Bronchial epithelial cell (primary cell): ENCODE measurements at regions not wholly inside any gene's neighbourhood (a gene's known extent, or its start where the extent isn't known, plus 50 kb on each side); places are given as distances from the start of the nearest gene placed in this dataset.
A peak's percentile ranks its signal among the peaks of the same experiment; 100 is the strongest.
"Not testable (repeated sequence)": the region's sequence is repeated elsewhere in the genome, so short reads cannot be mapped to it uniquely, and the experiment has no call there.

Experiments used
- DNase-seq: peaks from one replicate; pipeline ENCODE4 v3.0.0-alpha.2; 2010; ENCODE audit warnings: low read depth
- FAIRE-seq: peaks from 2 replicates; lab custom pipeline; 2011; peaks lifted over from hg19 to GRCh38; lab: Jason Lieb, UNC
- H3K27me3 ChIP-seq: 2 replicates; pipeline ENCODE4 v1.5.1; 2011; ENCODE audit warnings: low read length; ENCODE audit not compliant: control insufficient read depth, insufficient read depth
- H3K36me3 ChIP-seq: 2 replicates; pipeline ENCODE4 v1.5.1; 2011; ENCODE audit warnings: low read length; ENCODE audit not compliant: control insufficient read depth, insufficient read depth
- H3K4me3 ChIP-seq: 2 replicates; pipeline ENCODE4 v1.5.1; 2011; ENCODE audit warnings: mild to moderate bottlenecking, low read depth, low read length, control low read depth
- TF ChIP-seq, protein P1 (sequence below): IDR thresholded peaks from 2 replicates; pipeline ENCODE4 v1.5.1; 2011; ENCODE audit warnings: mild to moderate bottlenecking, moderate library complexity, low read length, control low read depth, inconsistent platforms; ENCODE audit not compliant: insufficient read depth, severe bottlenecking

DNA sequence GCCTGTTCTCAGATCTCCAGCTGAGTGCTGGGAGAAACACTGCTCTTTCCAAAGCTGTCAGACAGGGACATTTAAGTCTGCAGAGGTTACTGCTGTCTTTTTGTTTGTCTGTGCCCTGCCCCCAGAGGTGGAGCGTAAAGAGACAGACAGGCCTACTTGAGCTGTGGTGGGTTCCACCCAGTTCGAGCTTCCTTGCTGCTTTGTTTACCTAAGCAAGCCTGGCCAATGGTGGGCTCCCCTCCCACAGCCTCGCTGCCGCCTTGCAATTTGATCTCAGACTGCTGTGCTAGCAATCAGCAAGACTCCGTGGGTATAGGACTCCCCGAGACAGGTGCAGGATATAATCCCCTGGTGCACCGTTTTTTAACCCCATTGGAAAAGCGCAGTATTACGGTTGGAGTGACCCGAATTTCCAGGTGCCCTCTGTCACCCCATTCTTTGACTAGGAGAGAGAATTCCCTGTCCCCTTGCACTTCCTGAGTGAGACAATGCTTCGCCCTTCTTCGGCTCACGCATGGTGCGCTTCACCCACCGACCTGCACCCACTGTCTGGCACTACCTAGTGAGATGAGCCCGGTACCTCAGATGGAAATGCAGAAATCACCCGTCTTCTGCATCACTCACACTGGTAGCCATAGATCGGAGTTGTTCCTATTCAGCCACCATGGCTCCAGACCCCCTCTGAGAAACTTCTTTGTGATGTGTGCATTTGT lies 650.3 kb upstream of the ALG10B start:
- Histone ChIP-seq H3K4me3 (no peak overlapping the region), H3K36me3 (no peaks in the 10 kb centered on the region), H3K27me3 (no peaks in the 10 kb centered on the region)
- FAIRE-seq (no peak), DNase-seq (no peak)
- TF ChIP-seq, protein P1, sequence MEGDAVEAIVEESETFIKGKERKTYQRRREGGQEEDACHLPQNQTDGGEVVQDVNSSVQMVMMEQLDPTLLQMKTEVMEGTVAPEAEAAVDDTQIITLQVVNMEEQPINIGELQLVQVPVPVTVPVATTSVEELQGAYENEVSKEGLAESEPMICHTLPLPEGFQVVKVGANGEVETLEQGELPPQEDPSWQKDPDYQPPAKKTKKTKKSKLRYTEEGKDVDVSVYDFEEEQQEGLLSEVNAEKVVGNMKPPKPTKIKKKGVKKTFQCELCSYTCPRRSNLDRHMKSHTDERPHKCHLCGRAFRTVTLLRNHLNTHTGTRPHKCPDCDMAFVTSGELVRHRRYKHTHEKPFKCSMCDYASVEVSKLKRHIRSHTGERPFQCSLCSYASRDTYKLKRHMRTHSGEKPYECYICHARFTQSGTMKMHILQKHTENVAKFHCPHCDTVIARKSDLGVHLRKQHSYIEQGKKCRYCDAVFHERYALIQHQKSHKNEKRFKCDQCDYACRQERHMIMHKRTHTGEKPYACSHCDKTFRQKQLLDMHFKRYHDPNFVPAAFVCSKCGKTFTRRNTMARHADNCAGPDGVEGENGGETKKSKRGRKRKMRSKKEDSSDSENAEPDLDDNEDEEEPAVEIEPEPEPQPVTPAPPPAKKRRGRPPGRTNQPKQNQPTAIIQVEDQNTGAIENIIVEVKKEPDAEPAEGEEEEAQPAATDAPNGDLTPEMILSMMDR = no peak

DNA sequence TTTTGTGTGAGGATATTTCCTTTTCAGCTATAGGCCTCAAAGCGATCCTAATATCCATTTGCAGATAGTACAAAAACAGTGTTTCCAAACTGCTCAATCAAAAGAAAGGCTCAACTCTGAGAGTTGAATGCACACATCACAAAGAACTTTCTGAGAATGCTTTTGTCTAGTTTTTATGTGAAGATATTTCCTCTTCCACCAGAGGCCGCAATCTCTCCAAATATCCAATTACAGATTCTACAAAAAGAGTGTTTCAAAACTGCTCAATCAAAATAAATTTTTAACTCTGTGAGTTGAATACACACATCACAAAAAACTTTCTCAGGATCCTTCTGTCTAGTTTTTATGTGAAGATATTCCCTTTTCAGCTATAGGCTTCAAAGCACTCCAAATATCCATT lies 648.0 kb upstream of the ALG10B start:
- FAIRE-seq, H3K4me3 ChIP-seq, DNase-seq, H3K27me3 ChIP-seq, H3K36me3 ChIP-seq: not testable (repeated sequence)

DNA sequence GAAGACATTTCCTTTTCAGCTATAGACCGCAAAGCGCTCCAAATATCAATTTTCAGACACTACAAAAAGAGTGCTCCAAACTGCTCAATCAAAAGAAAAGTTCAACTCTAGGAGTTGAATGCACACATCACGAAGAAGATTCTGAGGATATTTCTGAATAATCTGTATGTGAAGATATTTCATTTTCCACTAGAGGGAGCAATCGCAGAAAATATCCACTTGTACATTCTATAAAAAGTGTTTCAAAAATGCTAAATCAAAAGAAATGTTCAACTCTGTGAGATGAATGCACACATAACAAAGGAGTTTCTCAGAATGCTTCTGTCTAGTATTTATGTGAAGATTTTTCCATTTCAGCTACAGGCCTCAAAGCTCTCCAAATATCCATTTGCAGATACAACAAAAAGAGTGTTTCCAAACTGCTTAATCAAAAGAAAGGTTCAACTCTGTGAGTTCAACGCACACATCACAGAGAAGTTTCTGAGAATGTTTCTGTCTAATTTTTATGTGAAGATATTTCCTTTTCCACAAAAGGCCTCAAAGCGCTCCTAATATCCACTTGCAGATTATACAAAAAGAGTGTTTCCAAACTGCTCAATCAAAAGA lies 643.8 kb upstream of the ALG10B start:
- no peak overlapping the region for H3K4me3 ChIP-seq
- FAIRE-seq (no peak), DNase-seq (peak; percentile 10)
- no peaks in the 10 kb centered on the region for H3K27me3 ChIP-seq
- H3K36me3 ChIP-seq = no peaks in the 10 kb centered on the region
- TF ChIP-seq, protein P1 = peak; percentile 10

DNA sequence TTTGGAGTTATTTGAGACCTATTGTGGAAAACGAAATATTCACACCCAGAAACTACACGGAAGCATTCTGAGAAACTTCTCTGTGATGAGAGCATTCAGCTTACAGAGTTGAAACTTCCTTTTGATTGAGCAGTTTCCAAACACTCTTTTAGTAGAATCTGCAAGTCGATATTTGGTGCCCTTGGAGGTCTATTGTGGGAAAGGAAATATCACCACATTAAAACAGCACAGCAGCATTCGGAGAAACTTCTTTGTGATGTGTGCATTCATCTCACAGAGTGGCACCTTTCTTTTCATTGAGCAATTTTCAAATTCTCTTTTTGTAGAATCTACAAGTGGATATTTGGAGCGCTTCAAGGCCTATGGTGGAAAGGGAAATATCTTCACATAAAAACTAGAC lies 595.7 kb upstream of the ALG10B start:
- Histone ChIP-seq H3K27me3 (no peaks in the 10 kb centered on the region), H3K36me3 (no peaks in the 10 kb centered on the region), H3K4me3 (no peak overlapping the region)
- DNase-seq = no peak
- no peak for FAIRE-seq
- TF ChIP-seq, protein P1 = no peak

DNA sequence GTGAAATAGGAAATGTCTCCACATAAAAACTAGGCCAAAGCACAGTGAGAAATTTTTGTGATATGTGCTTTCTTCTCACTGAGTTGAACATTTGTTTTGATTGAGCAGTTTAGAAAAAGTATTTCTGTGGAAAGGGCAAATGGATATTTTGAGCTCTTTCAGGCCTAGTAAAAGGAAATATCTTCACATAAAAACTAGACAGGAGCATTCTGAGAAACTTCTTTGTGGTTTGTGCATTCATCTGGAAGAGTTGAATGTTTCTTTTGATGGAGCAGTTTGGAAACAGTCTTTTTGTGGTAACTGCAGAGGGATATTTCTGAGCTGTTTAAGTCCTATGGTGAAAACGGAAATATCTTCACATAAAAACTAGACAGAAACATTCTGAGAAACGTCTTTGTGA lies 582.7 kb upstream of the ALG10B start:
- DNase-seq (no peak), FAIRE-seq (no peak)
- no peaks in the 10 kb centered on the region for H3K36me3 ChIP-seq
- TF ChIP-seq, protein P1 = no peak
- no peak overlapping the region for H3K4me3 ChIP-seq
- H3K27me3 ChIP-seq = no peaks in the 10 kb centered on the region
